ENCODE measurements at regions not wholly inside any gene's neighbourhood (a gene's known extent, or its start where the extent isn't known, plus 50 kb on each side); places are given as distances from the start of the nearest gene placed in this dataset.

GRCh38 chr20:19889011-19889953 is 127.9 kb upstream of the NAA20 start:
- Mint-ChIP-seq H3K4me3 (no peak overlapping the region), H3K27me3 (peaks cover 41% of the 10 kb centered on the region), H3K36me3 (no peaks in the 10 kb centered on the region), H3K9me3 (no peaks in the 10 kb centered on the region), H3K27ac (no peak overlapping the region), H3K4me1 (no peaks in the 10 kb centered on the region)
- no peak for DNase-seq

GRCh38 chr20:19890445-19891051 is 126.6 kb upstream of the NAA20 start:
- peaks cover 41% of the 10 kb centered on the region for H3K27me3 Mint-ChIP-seq
- no peak for DNase-seq
- no peaks in the 10 kb centered on the region for H3K9me3 Mint-ChIP-seq
- H3K4me3 Mint-ChIP-seq = no peak overlapping the region
- H3K36me3 Mint-ChIP-seq = no peaks in the 10 kb centered on the region
- no peaks in the 10 kb centered on the region for H3K4me1 Mint-ChIP-seq
- no peak overlapping the region for H3K27ac Mint-ChIP-seq

- Mint-ChIP-seq H3K27me3 (peaks cover 30% of the 10 kb centered on the region), H3K27ac (no peak overlapping the region), H3K4me1 (no peaks in the 10 kb centered on the region), H3K36me3 (no peaks in the 10 kb centered on the region), H3K4me3 (no peak overlapping the region), H3K9me3 (no peaks in the 10 kb centered on the region)
- no peak for DNase-seq
Measured at GRCh38 chr20:19893356-19893755, 123.8 kb upstream of the NAA20 start.

- Mint-ChIP-seq H3K9me3 (peaks cover 6% of the 10 kb centered on the region), H3K27me3 (peaks cover 8% of the 10 kb centered on the region), H3K4me1 (no peaks in the 10 kb centered on the region), H3K4me3 (no peak overlapping the region), H3K27ac (no peak overlapping the region), H3K36me3 (no peaks in the 10 kb centered on the region)
- DNase-seq = no peak
Measured at GRCh38 chr20:19895761-19896160, 121.4 kb upstream of the NAA20 start.

- no peaks in the 10 kb centered on the region for H3K4me1 Mint-ChIP-seq
- peaks cover 6% of the 10 kb centered on the region for H3K9me3 Mint-ChIP-seq
- H3K27me3 Mint-ChIP-seq = peaks cover under 1% of the 10 kb centered on the region
- H3K36me3 Mint-ChIP-seq = no peaks in the 10 kb centered on the region
- no peak for DNase-seq
- no peak overlapping the region for H3K27ac Mint-ChIP-seq
- H3K4me3 Mint-ChIP-seq = no peak overlapping the region
Measured at GRCh38 chr20:19897891-19898290, 119.3 kb upstream of the NAA20 start.

GRCh38 chr20:19901226-19901625 is 115.9 kb upstream of the NAA20 start:
- Mint-ChIP-seq H3K9me3 (peaks cover 6% of the 10 kb centered on the region), H3K27ac (no peak overlapping the region), H3K27me3 (peaks cover 6% of the 10 kb centered on the region), H3K4me3 (no peak overlapping the region), H3K4me1 (no peaks in the 10 kb centered on the region), H3K36me3 (no peaks in the 10 kb centered on the region)
- DNase-seq = no peak

GRCh38 chr20:19903168-19903811 is 113.9 kb upstream of the NAA20 start:
- DNase-seq = no peak
- Mint-ChIP-seq H3K27ac (no peak overlapping the region), H3K36me3 (no peaks in the 10 kb centered on the region), H3K4me3 (no peak overlapping the region), H3K27me3 (peaks cover 6% of the 10 kb centered on the region), H3K9me3 (peaks cover 6% of the 10 kb centered on the region), H3K4me1 (no peaks in the 10 kb centered on the region)

- H3K4me1 Mint-ChIP-seq = no peaks in the 10 kb centered on the region
- H3K9me3 Mint-ChIP-seq = no peaks in the 10 kb centered on the region
- no peak overlapping the region for H3K4me3 Mint-ChIP-seq
- no peak overlapping the region for H3K27ac Mint-ChIP-seq
- H3K27me3 Mint-ChIP-seq = peaks cover 6% of the 10 kb centered on the region
- no peaks in the 10 kb centered on the region for H3K36me3 Mint-ChIP-seq
- no peak for DNase-seq
Measured at GRCh38 chr20:19907326-19908056, 109.7 kb upstream of the NAA20 start.

- Mint-ChIP-seq H3K4me1 (no peaks in the 10 kb centered on the region), H3K27me3 (no peaks in the 10 kb centered on the region), H3K27ac (no peak overlapping the region), H3K9me3 (no peaks in the 10 kb centered on the region), H3K36me3 (no peaks in the 10 kb centered on the region), H3K4me3 (no peak overlapping the region)
- no peak for DNase-seq
Measured at GRCh38 chr20:19908576-19908975, 108.6 kb upstream of the NAA20 start.

- no peak overlapping the region for H3K4me3 Mint-ChIP-seq
- no peaks in the 10 kb centered on the region for H3K27me3 Mint-ChIP-seq
- H3K9me3 Mint-ChIP-seq = no peaks in the 10 kb centered on the region
- DNase-seq = no peak
- H3K36me3 Mint-ChIP-seq = no peaks in the 10 kb centered on the region
- H3K27ac Mint-ChIP-seq = no peak overlapping the region
- no peaks in the 10 kb centered on the region for H3K4me1 Mint-ChIP-seq
Measured at GRCh38 chr20:19909725-19910124, 107.4 kb upstream of the NAA20 start.

- H3K4me3 Mint-ChIP-seq = no peak overlapping the region
- H3K9me3 Mint-ChIP-seq = no peaks in the 10 kb centered on the region
- H3K27ac Mint-ChIP-seq = no peak overlapping the region
- DNase-seq = no peak
- H3K4me1 Mint-ChIP-seq = peaks cover 1% of the 10 kb centered on the region
- no peaks in the 10 kb centered on the region for H3K36me3 Mint-ChIP-seq
- peaks cover 9% of the 10 kb centered on the region for H3K27me3 Mint-ChIP-seq
Measured at GRCh38 chr20:19911810-19912382, 105.3 kb upstream of the NAA20 start.

- H3K4me3 Mint-ChIP-seq = no peak overlapping the region
- H3K36me3 Mint-ChIP-seq = no peaks in the 10 kb centered on the region
- peaks cover 1% of the 10 kb centered on the region for H3K4me1 Mint-ChIP-seq
- DNase-seq = no peak
- H3K27me3 Mint-ChIP-seq = peaks cover 9% of the 10 kb centered on the region
- no peaks in the 10 kb centered on the region for H3K9me3 Mint-ChIP-seq
- H3K27ac Mint-ChIP-seq = no peak overlapping the region
Measured at GRCh38 chr20:19913349-19913748, 103.8 kb upstream of the NAA20 start.

GRCh38 chr20:19913927-19914614 is 103.1 kb upstream of the NAA20 start:
- H3K4me1 Mint-ChIP-seq = peaks cover 1% of the 10 kb centered on the region
- no peaks in the 10 kb centered on the region for H3K9me3 Mint-ChIP-seq
- H3K36me3 Mint-ChIP-seq = no peaks in the 10 kb centered on the region
- H3K27me3 Mint-ChIP-seq = peaks cover 9% of the 10 kb centered on the region
- DNase-seq = no peak
- no peak overlapping the region for H3K27ac Mint-ChIP-seq
- H3K4me3 Mint-ChIP-seq = no peak overlapping the region

- Mint-ChIP-seq H3K9me3 (no peaks in the 10 kb centered on the region), H3K4me1 (peaks cover 1% of the 10 kb centered on the region), H3K36me3 (no peaks in the 10 kb centered on the region), H3K27me3 (peaks cover 9% of the 10 kb centered on the region), H3K27ac (no peak overlapping the region), H3K4me3 (no peak overlapping the region)
- no peak for DNase-seq
Measured at GRCh38 chr20:19915111-19915798, 101.9 kb upstream of the NAA20 start.

Data from activated naive CD8-positive, alpha-beta T cell treated with anti-CD3 and anti-CD28 coated beads for 36 hours (primary cell).